Activated naive CD4-positive, alpha-beta T cell treated with anti-CD3 and anti-CD28 coated beads, Interleukin-2, amount 50 U/mL, for 72 hours (primary cell): ENCODE measurements at regions not wholly inside any gene's neighbourhood (a gene's known extent, or its start where the extent isn't known, plus 50 kb on each side); places are given as distances from the start of the nearest gene placed in this dataset.
"Not testable (repeated sequence)": the region's sequence is repeated elsewhere in the genome, so short reads cannot be mapped to it uniquely, and the experiment has no call there.

Experiments used
- ATAC-seq, 2 donors: fragments of 150-1000 bp; cut with Tn5 transposase; 2 replicates each; pipeline ENCODE4 v1.10.0; 2021; ENCODE audit warnings: mild to moderate bottlenecking in 2 of 2, moderate library complexity in 2 of 2
- DNase-seq, 2 donors: peaks; one replicate each; pipeline ENCODE4 v3.0.0; 2021 to 2022; ENCODE audit warnings: low spot score in 2 of 2
- H3K27ac Mint-ChIP-seq, 2 donors: one replicate each; pipeline ENCODE4 v1.8.0; 2022; ENCODE audit warnings: mild to moderate bottlenecking in 2 of 2, mixed read lengths in 2 of 2
- H3K36me3 Mint-ChIP-seq, 2 donors: one replicate each; pipeline ENCODE4 v1.8.0; 2022; ENCODE audit warnings: mixed read lengths in 2 of 2
- H3K9me3 Mint-ChIP-seq, 2 donors: one replicate each; pipeline ENCODE4 v1.8.0; 2022; ENCODE audit warnings: mixed read lengths in 2 of 2

- H3K27ac Mint-ChIP-seq: no peak overlapping the region
- DNase-seq: no peak
- peaks cover 6 to 9% of the 10 kb centered on the region in 2 donors for H3K36me3 Mint-ChIP-seq
Observed at GRCh38 chr2:120647487-120647886, 88.2 kb upstream of the GLI2 start.

GRCh38 chr2:120649381-120649780 lies 86.3 kb upstream of the GLI2 start:
- not testable (repeated sequence) for H3K36me3 Mint-ChIP-seq, ATAC-seq, H3K27ac Mint-ChIP-seq, DNase-seq
- H3K9me3 Mint-ChIP-seq: peaks cover 18 to 22% of the 10 kb centered on the region in 2 donors

More at GRCh38 chr2:120647487-120647886, 88.2 kb upstream of the GLI2 start:
- ATAC-seq: no peak
- peaks cover 14 to 22% of the 10 kb centered on the region in 2 donors for H3K9me3 Mint-ChIP-seq

GRCh38 chr2:120650022-120650644 lies 85.5 kb upstream of the GLI2 start:
- H3K36me3 Mint-ChIP-seq: peaks cover 6 to 9% of the 10 kb centered on the region in 2 donors
- no peak overlapping the region for H3K27ac Mint-ChIP-seq
- ATAC-seq (no peak), DNase-seq (no peak)
- peaks cover 18 to 22% of the 10 kb centered on the region in 2 donors for H3K9me3 Mint-ChIP-seq

GRCh38 chr2:120651818-120652217 lies 83.8 kb upstream of the GLI2 start:
- Mint-ChIP-seq H3K9me3 (peaks cover 18 to 22% of the 10 kb centered on the region in 2 donors), H3K27ac (no peak overlapping the region), H3K36me3 (peaks cover 6 to 9% of the 10 kb centered on the region in 2 donors)
- DNase-seq (no peak), ATAC-seq (no peak)

GRCh38 chr2:120653046-120653445 lies 82.6 kb upstream of the GLI2 start:
- Mint-ChIP-seq H3K9me3 (peaks cover 18 to 22% of the 10 kb centered on the region in 2 donors), H3K27ac (no peak overlapping the region), H3K36me3 (peaks cover 6 to 9% of the 10 kb centered on the region in 2 donors)
- ATAC-seq (no peak), DNase-seq (no peak)

GRCh38 chr2:120653871-120654270 lies 81.8 kb upstream of the GLI2 start:
- H3K9me3 Mint-ChIP-seq: peaks cover 18 to 22% of the 10 kb centered on the region in 2 donors
- H3K27ac Mint-ChIP-seq: no peak overlapping the region
- ATAC-seq: no peak
- H3K36me3 Mint-ChIP-seq: peaks cover 6 to 9% of the 10 kb centered on the region in 2 donors
- DNase-seq: no peak

GRCh38 chr2:120654381-120655134 lies 81.1 kb upstream of the GLI2 start:
- no peak for ATAC-seq
- Mint-ChIP-seq H3K36me3 (peaks cover 6 to 9% of the 10 kb centered on the region in 2 donors), H3K9me3 (peaks cover 18 to 22% of the 10 kb centered on the region in 2 donors), H3K27ac (no peak overlapping the region)
- no peak for DNase-seq

- peaks cover 4% of the 10 kb centered on the region in 2 donors for H3K9me3 Mint-ChIP-seq
- DNase-seq (no peak), ATAC-seq (no peak)
- no peaks in the 10 kb centered on the region for H3K36me3 Mint-ChIP-seq
- H3K27ac Mint-ChIP-seq: no peak overlapping the region
Observed at GRCh38 chr2:120656273-120656950, 79.3 kb upstream of the GLI2 start.

- Mint-ChIP-seq H3K27ac (no peak overlapping the region), H3K36me3 (no peaks in the 10 kb centered on the region), H3K9me3 (no peaks in the 10 kb centered on the region)
- ATAC-seq (no peak), DNase-seq (no peak)
Observed at GRCh38 chr2:120658042-120658769, 77.5 kb upstream of the GLI2 start.

- no peak for DNase-seq
- H3K36me3 Mint-ChIP-seq: no peaks in the 10 kb centered on the region
- H3K9me3 Mint-ChIP-seq: no peaks in the 10 kb centered on the region
- H3K27ac Mint-ChIP-seq: no peak overlapping the region
- no peak for ATAC-seq
Observed at GRCh38 chr2:120658770-120659158, 76.9 kb upstream of the GLI2 start.

GRCh38 chr2:120659275-120659977 lies 76.2 kb upstream of the GLI2 start:
- no peak overlapping the region for H3K27ac Mint-ChIP-seq
- H3K36me3 Mint-ChIP-seq: peaks cover 0 to 5% of the 10 kb centered on the region in 2 donors
- peaks cover 3 to 4% of the 10 kb centered on the region in 2 donors for H3K9me3 Mint-ChIP-seq
- ATAC-seq (no peak), DNase-seq (no peak)

- ATAC-seq (no peak), DNase-seq (no peak)
- Mint-ChIP-seq H3K27ac (no peak overlapping the region), H3K36me3 (peaks cover 0 to 5% of the 10 kb centered on the region in 2 donors), H3K9me3 (peaks cover 5 to 10% of the 10 kb centered on the region in 2 donors)
Observed at GRCh38 chr2:120660056-120660694, 75.5 kb upstream of the GLI2 start.

GRCh38 chr2:120660771-120661459 lies 74.8 kb upstream of the GLI2 start:
- ATAC-seq (no peak), DNase-seq (no peak)
- H3K9me3 Mint-ChIP-seq: peaks cover 9 to 15% of the 10 kb centered on the region in 2 donors
- no peak overlapping the region for H3K27ac Mint-ChIP-seq
- H3K36me3 Mint-ChIP-seq: peaks cover 0 to 5% of the 10 kb centered on the region in 2 donors

- peaks cover 0 to 7% of the 10 kb centered on the region in 2 donors for H3K36me3 Mint-ChIP-seq
Observed at GRCh38 chr2:120661551-120661950, 74.1 kb upstream of the GLI2 start.

GRCh38 chr2:120662046-120662445 lies 73.6 kb upstream of the GLI2 start:
- Mint-ChIP-seq H3K9me3 (peaks cover 19 to 22% of the 10 kb centered on the region in 2 donors), H3K27ac (no peak overlapping the region), H3K36me3 (peaks cover 0 to 10% of the 10 kb centered on the region in 2 donors)
- DNase-seq (no peak), ATAC-seq (no peak)

More at GRCh38 chr2:120661551-120661950, 74.1 kb upstream of the GLI2 start:
- no peak for ATAC-seq
- no peak overlapping the region for H3K27ac Mint-ChIP-seq
- no peak for DNase-seq
- peaks cover 15 to 18% of the 10 kb centered on the region in 2 donors for H3K9me3 Mint-ChIP-seq
